LoVo (cell line): ENCODE measurements at regions not wholly inside any gene's neighbourhood (a gene's known extent, or its start where the extent isn't known, plus 50 kb on each side); places are given as distances from the start of the nearest gene placed in this dataset.
A peak's percentile ranks its signal among the peaks of the same experiment; 100 is the strongest.

Source experiments
- DNase-seq: peaks from one replicate; pipeline ENCODE4 v3.0.0-alpha.2; 2016; ENCODE audit warnings: low spot score

GRCh38 chr1:220410611-220411010 is 117.3 kb upstream of the MARK1 start:
- DNase-seq = no peak

- no peak for DNase-seq
These were observed 118.0 kb upstream of the MARK1 start for GRCh38 chr1:220409771-220410595.

- no peak for DNase-seq
These were observed 120.7 kb upstream of the MARK1 start for GRCh38 chr1:220407191-220407590.

DNA sequence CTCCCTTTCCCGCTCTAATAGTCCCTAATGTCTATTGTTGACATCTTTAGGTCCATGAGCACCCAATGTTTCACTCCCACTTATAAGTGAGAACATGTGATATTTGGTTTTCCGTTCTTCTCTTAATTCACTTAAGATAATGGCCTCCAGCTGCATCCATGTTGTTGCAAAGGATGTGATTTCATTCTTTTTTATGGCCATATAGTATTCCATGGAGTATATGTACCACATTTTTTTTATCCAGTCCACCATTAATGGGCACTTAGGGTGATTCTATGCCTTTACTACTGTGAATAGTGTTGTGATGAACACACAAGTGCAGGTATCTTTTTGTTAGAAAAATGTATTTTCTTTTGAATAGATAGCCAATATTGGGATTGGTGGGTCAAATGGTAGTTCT is 126.0 kb upstream of the RAB3GAP2 start:
- DNase-seq = no peak

- DNase-seq = no peak
These were observed 119.2 kb upstream of the RAB3GAP2 start for GRCh38 chr1:220391491-220391890.

- DNase-seq = no peak
These were observed 117.4 kb upstream of the RAB3GAP2 start for GRCh38 chr1:220389634-220390033.

GRCh38 chr1:220386494-220387195 is 114.4 kb upstream of the RAB3GAP2 start:
- no peak for DNase-seq

DNA sequence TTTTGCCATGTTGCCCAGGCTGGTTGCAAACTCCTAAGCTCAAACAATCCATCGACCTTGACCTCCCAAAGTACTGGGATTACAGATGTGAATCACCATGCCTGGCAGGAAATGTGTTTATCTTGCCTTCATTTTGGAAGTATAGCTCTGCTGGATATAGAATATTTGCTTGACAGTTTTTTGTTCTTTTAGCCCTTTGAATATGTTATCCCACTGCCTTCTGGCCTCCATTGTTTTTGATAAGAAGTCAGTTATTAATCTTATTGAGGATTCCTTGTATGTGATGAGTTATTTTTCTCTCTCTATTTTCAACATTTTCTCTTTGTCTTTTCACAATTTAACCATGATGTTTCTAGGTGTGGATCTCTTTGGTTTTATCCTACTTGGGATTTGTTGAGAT is 112.9 kb upstream of the RAB3GAP2 start:
- no peak for DNase-seq

DNA sequence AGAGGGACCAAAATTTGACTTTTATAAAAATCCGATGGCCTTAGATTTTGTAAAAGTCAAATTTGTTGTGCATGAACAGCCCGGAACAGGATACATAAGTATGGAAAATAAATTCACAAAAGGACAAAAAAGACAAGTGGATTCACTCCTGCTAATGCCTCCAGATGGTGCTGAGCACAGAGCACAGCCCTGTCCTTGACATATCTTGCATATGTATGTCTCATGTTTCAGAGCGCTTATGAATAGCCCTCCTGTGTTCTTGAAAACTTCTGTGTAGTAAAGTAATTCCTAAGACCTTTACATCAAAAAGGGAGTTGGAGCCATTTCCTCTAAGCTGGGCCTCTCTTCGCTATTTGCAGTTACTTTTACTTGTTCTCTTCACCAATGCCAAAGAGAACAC is 110.7 kb upstream of the RAB3GAP2 start:
- DNase-seq = no peak

GRCh38 chr1:220380885-220381284 is 108.6 kb upstream of the RAB3GAP2 start:
- no peak for DNase-seq

GRCh38 chr1:220378571-220379302 is 106.5 kb upstream of the RAB3GAP2 start:
- DNase-seq = peak; percentile 23

- DNase-seq = no peak
These were observed 103.5 kb upstream of the RAB3GAP2 start for GRCh38 chr1:220375715-220376114.

GRCh38 chr1:220374449-220374848 is 102.2 kb upstream of the RAB3GAP2 start:
- DNase-seq = no peak

DNA sequence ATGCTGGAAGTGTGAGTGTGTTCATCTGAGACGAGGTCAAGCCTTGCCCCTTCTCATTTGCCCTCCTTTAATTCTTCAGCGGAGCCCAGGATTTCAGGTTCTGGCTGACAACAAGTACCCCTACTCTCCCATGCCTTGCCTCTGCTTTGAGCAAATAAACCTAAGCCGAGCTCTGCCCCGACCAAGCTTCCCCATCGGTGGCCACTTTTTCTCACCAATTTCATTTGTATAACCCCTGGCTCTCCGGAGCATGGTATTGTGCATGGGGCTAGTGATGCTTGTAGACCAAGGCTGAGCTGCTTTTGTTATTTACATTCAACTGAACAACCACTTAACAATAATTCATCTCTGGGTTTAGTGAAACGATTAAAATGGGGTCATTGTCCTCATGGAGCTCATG is 100.2 kb upstream of the RAB3GAP2 start:
- no peak for DNase-seq

GRCh38 chr1:220371324-220371723 is 99.1 kb upstream of the RAB3GAP2 start:
- DNase-seq = no peak

- DNase-seq = no peak
These were observed 97.9 kb upstream of the RAB3GAP2 start for GRCh38 chr1:220370041-220370700.

GRCh38 chr1:220369511-220369910 is 97.3 kb upstream of the RAB3GAP2 start:
- DNase-seq = no peak

DNA sequence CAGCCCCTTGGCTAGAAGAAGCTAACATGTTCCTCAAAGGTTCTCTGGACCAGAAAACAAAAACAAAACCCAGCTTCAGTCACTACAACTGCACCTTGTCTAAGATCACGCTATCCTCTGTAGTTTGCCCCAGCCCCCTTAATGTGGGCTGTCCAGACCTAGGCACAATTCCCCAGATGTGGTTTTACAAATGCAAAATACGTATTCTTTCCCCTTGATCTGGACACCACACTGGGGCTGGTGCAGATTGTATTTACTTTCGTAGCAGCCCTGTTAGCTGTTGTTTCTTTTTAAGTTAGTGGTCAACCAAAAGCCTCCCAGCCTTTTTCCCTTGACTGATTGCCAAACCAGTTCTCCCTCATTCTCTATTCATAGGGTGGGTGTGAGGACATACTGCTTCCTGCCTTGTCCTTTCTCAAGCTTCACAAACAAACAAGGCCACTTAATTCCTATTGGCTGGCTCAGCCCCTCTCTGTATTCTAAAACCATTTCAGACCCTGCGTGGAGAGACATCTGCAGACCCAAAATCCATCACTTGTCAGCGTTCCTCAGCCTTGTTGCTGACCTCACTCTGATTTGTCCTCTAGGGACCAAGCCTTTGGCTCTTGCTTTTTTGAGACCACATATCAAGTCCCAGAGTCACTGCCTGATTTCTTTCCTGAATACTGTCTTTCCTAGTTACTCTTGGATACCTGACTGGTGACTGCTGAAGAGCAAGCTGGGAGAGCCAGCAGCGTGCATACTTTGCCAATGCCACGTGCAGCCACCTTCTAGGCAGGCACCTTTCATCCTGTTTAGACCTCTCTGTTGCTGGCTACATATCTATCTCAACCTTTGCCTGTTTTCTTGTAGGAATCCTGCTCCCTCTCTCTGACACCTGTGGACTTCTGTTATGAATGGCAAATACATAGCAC is 96.4 kb upstream of the RAB3GAP2 start:
- no peak for DNase-seq

DNA sequence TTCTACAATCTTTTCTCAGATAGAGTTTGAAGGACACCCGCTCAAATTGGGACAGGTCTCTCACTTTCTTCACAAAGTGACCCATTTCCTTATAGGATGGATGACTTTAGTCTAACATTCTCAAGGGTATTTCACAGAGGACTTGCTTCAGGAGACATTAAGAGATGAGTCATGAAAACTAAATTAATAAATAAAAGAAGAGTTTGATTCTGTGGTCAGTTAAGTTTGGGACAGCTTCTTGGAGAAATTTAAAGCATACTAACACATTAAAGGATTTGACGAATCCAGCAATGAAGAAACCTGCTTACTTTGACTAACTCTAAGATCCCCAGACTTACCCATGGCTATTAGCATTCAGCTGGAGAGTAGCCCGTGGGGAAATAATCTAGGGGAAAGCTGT is 95.6 kb upstream of the RAB3GAP2 start:
- no peak for DNase-seq

DNA sequence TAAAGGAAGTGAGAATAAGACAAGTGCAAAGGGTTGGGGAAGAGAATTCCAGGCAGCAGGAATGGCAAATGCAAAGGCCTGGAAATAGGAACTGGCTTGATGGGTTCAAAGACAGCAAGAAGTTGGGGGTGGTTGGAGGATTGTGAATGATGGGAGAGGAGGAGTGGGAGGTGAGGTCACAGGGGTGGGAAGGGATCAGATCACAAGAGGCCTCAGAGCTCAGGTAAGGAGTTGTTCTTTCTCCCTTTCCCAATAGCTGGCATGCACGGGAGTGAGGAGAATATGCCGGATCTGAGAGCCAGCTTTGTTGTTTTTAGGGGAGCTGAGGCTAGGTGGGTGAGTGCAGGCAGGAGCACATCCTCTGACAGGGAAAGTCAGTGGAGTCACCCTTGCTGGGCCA is 94.0 kb upstream of the RAB3GAP2 start:
- no peak for DNase-seq

- no peak for DNase-seq
These were observed 91.1 kb upstream of the RAB3GAP2 start for GRCh38 chr1:220363196-220363837.
